Neural cell (in vitro differentiated cells): ENCODE measurements at regions not wholly inside any gene's neighbourhood (a gene's known extent, or its start where the extent isn't known, plus 50 kb on each side); places are given as distances from the start of the nearest gene placed in this dataset.

ENCODE experiments used
- H2AFZ ChIP-seq: fragments of 200-600, 300-800 bp; sonication (generic), shearing (Covaris generic); 2 replicates; pipeline ENCODE4 v1.6.0; 2014; ENCODE audit warnings: low read depth, mild to moderate bottlenecking, antibody characterized with exemption, low read length, moderate library complexity
- H3F3A ChIP-seq: fragments of 200-600 bp; shearing (Covaris generic); 2 replicates; pipeline ENCODE4 v1.6.1; 2016; ENCODE audit warnings: mild to moderate bottlenecking, moderate library complexity, mixed read lengths, antibody characterized with exemption, low read length; ENCODE audit not compliant: insufficient read depth, poor library complexity, severe bottlenecking
- H3K27ac ChIP-seq: fragments of 200-600, 300-800 bp; sonication (generic), shearing (Covaris generic); 2 replicates; pipeline ENCODE4 v1.5.1; 2014; ENCODE audit warnings: mild to moderate bottlenecking, low read length, moderate library complexity
- H3K27me3 ChIP-seq: fragments of 300-800, 200-600 bp; sonication (generic), shearing (Covaris generic); 2 replicates; pipeline ENCODE4 v1.6.0; 2014; ENCODE audit warnings: mild to moderate bottlenecking, low read depth, low read length, moderate library complexity; ENCODE audit not compliant: insufficient read depth
- H3K36me3 ChIP-seq: fragments of 300-800, 200-600 bp; sonication (generic), shearing (Covaris generic); 2 replicates; pipeline ENCODE4 v1.5.1; 2014; ENCODE audit warnings: mild to moderate bottlenecking, antibody characterized with exemption, low read length, moderate library complexity; ENCODE audit not compliant: insufficient read depth
- H3K4me2 ChIP-seq: fragments of 300-800, 200-600 bp; sonication (generic), shearing (Covaris generic); 2 replicates; pipeline ENCODE4 v1.6.0; 2014; ENCODE audit warnings: mild to moderate bottlenecking, low read length
- H3K4me3 ChIP-seq: fragments of 300-800, 200-600 bp; sonication (generic), shearing (Covaris generic); 2 replicates; pipeline ENCODE4 v1.5.1; 2014; ENCODE audit warnings: mild to moderate bottlenecking, low read length, moderate library complexity
- H3K79me2 ChIP-seq: fragments of 200-600 bp; shearing (Covaris generic); replicated peaks from 2 replicates; pipeline ENCODE4 v1.6.0; 2014; ENCODE audit warnings: mild to moderate bottlenecking, low read length, moderate library complexity; ENCODE audit not compliant: insufficient read depth
- H3K9ac ChIP-seq: fragments of 300-800, 200-600 bp; sonication (generic), shearing (Covaris generic); 2 replicates; pipeline ENCODE4 v1.6.1; 2016; ENCODE audit warnings: mild to moderate bottlenecking, low read length, mixed read lengths
- H3K9me2 ChIP-seq: fragments of 200-600 bp; shearing (Covaris generic); 2 replicates; pipeline ENCODE4 v1.6.1; 2016; ENCODE audit warnings: mild to moderate bottlenecking, low read length, mixed read lengths; ENCODE audit not compliant: insufficient read depth
- H3K9me3 ChIP-seq: fragments of 200-600, 300-800 bp; sonication (generic), shearing (Covaris generic); 2 replicates; pipeline ENCODE4 v1.6.1; 2016; ENCODE audit warnings: mild to moderate bottlenecking, mixed run types, low read length, moderate library complexity, mixed read lengths
- H4K20me1 ChIP-seq: fragments of 200-600 bp; shearing (Covaris generic); 2 replicates; pipeline ENCODE4 v1.6.1; 2016; ENCODE audit warnings: mild to moderate bottlenecking, mixed run types; ENCODE audit not compliant: insufficient read depth
- EP300 ChIP-seq: fragments of 450-650 bp; conservative IDR thresholded peaks from 2 replicates; pipeline ENCODE4 v1.6.1; 2014; ENCODE audit warnings: antibody characterized with exemption, mild to moderate bottlenecking, moderate library complexity; ENCODE audit not compliant: poor library complexity, severe bottlenecking
- EZH2 ChIP-seq: fragments of 200-600, 300-800 bp; shearing (Covaris generic), sonication (generic); IDR thresholded peaks from 2 replicates; pipeline ENCODE4 v1.6.1; 2014; ENCODE audit warnings: antibody characterized with exemption, low read length, borderline replicate concordance, mild to moderate bottlenecking; ENCODE audit not compliant: insufficient read depth, poor library complexity, severe bottlenecking
- MXI1 ChIP-seq: fragments of 450-650 bp; conservative IDR thresholded peaks from 2 replicates; pipeline ENCODE4 v1.6.1; 2014; ENCODE audit warnings: antibody characterized with exemption, mild to moderate bottlenecking; ENCODE audit not compliant: poor library complexity, severe bottlenecking
- POLR2AphosphoS5 ChIP-seq: IDR thresholded peaks from 2 replicates; pipeline ENCODE4 v1.6.1; 2012
- RAD21 ChIP-seq: fragments of 450-650 bp; conservative IDR thresholded peaks from 2 replicates; pipeline ENCODE4 v1.6.1; 2014; ENCODE audit warnings: antibody characterized with exemption, mild to moderate bottlenecking, moderate library complexity
- SMC3 ChIP-seq: fragments of 450-650 bp; conservative IDR thresholded peaks from 2 replicates; pipeline ENCODE4 v1.6.1; 2014; ENCODE audit warnings: antibody characterized with exemption, mild to moderate bottlenecking, moderate library complexity; ENCODE audit not compliant: poor library complexity
- TAF1 ChIP-seq: IDR thresholded peaks from 2 replicates; pipeline ENCODE4 v1.6.1; 2012; ENCODE audit warnings: low read depth
- TF ChIP-seq, protein P1 (sequence below): IDR thresholded peaks from 2 replicates; pipeline ENCODE4 v1.6.1; 2012; ENCODE audit warnings: borderline replicate concordance
- TF ChIP-seq, protein P2 (sequence below): fragments of 450-650 bp; IDR thresholded peaks from 2 replicates; pipeline ENCODE4 v1.5.1; 2014; ENCODE audit warnings: antibody characterized with exemption, mild to moderate bottlenecking, moderate library complexity; ENCODE audit not compliant: poor library complexity, severe bottlenecking

DNA sequence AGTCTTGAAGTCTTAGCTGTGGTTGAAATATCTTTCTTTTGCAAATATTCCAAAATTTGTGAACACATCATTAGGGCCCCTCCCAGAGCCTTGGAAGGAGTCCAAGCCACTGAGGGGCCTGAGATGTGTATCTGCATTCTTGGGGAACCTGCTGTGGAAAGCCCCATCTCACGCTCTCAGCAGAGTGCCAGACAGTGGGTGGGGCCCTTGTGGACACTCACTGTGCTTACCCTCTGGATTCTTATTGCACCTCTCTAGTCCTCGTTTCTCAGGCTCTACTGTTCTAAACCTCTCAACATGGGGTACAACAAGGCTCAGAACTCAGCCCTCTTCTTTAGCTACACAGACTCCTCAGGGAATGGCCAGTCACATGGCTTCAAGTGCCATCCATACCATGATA lies 416.2 kb upstream of the CDH4 start:
- no peak overlapping the region for H3K27ac ChIP-seq
- no peak overlapping the region for H3K9ac ChIP-seq
- no peak overlapping the region for H2AFZ ChIP-seq
- H3K79me2 ChIP-seq: no peaks in the 10 kb centered on the region
- H3F3A ChIP-seq: no peaks in the 10 kb centered on the region
- no peaks in the 10 kb centered on the region for H3K27me3 ChIP-seq
- no peak for TF ChIP-seq EP300
- TF ChIP-seq EZH2: no peak
- no peak for TF ChIP-seq TAF1
- TF ChIP-seq, protein P1, sequence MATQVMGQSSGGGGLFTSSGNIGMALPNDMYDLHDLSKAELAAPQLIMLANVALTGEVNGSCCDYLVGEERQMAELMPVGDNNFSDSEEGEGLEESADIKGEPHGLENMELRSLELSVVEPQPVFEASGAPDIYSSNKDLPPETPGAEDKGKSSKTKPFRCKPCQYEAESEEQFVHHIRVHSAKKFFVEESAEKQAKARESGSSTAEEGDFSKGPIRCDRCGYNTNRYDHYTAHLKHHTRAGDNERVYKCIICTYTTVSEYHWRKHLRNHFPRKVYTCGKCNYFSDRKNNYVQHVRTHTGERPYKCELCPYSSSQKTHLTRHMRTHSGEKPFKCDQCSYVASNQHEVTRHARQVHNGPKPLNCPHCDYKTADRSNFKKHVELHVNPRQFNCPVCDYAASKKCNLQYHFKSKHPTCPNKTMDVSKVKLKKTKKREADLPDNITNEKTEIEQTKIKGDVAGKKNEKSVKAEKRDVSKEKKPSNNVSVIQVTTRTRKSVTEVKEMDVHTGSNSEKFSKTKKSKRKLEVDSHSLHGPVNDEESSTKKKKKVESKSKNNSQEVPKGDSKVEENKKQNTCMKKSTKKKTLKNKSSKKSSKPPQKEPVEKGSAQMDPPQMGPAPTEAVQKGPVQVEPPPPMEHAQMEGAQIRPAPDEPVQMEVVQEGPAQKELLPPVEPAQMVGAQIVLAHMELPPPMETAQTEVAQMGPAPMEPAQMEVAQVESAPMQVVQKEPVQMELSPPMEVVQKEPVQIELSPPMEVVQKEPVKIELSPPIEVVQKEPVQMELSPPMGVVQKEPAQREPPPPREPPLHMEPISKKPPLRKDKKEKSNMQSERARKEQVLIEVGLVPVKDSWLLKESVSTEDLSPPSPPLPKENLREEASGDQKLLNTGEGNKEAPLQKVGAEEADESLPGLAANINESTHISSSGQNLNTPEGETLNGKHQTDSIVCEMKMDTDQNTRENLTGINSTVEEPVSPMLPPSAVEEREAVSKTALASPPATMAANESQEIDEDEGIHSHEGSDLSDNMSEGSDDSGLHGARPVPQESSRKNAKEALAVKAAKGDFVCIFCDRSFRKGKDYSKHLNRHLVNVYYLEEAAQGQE: no peak
- TF ChIP-seq, protein P2, sequence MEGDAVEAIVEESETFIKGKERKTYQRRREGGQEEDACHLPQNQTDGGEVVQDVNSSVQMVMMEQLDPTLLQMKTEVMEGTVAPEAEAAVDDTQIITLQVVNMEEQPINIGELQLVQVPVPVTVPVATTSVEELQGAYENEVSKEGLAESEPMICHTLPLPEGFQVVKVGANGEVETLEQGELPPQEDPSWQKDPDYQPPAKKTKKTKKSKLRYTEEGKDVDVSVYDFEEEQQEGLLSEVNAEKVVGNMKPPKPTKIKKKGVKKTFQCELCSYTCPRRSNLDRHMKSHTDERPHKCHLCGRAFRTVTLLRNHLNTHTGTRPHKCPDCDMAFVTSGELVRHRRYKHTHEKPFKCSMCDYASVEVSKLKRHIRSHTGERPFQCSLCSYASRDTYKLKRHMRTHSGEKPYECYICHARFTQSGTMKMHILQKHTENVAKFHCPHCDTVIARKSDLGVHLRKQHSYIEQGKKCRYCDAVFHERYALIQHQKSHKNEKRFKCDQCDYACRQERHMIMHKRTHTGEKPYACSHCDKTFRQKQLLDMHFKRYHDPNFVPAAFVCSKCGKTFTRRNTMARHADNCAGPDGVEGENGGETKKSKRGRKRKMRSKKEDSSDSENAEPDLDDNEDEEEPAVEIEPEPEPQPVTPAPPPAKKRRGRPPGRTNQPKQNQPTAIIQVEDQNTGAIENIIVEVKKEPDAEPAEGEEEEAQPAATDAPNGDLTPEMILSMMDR: no peak
- no peak for TF ChIP-seq RAD21
- TF ChIP-seq MXI1: no peak
- no peak for TF ChIP-seq POLR2AphosphoS5
- TF ChIP-seq SMC3: no peak
- no peaks in the 10 kb centered on the region for H3K36me3 ChIP-seq
- H3K4me3 ChIP-seq: no peak overlapping the region
- H4K20me1 ChIP-seq: no peaks in the 10 kb centered on the region
- H3K9me2 ChIP-seq: no peaks in the 10 kb centered on the region
- no peaks in the 10 kb centered on the region for H3K9me3 ChIP-seq
- no peak overlapping the region for H3K4me2 ChIP-seq

DNA sequence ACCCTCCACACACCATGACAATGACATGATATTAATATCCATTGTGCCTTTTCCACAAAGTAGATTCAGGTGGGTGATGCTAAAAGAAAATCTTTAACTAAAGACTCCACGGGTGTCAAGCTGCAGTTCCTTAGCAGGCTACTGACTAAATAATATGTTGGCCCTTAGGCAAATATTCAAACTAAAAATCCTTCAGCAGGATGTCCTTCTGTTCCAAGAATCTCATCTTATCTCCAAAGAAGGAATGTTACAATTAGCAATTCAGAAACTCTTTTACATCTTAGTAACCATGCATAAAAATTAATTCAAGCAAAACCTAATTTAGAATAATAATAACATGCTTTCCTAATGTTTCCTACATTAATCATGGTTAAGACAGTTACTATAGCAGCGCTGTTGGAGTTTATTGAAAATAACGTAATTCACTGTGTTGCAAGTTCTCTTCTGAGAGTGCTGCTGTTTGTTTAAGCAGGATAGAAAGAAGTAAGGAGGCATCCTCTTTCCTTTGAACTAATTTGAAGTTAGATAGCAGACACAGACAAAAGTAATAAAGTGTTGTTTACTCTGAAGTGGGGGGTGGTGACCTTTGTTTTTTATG lies 414.8 kb upstream of the CDH4 start:
- Histone ChIP-seq H3K9me2 (no peaks in the 10 kb centered on the region), H3F3A (no peaks in the 10 kb centered on the region), H3K4me3 (no peak overlapping the region), H3K79me2 (no peaks in the 10 kb centered on the region), H3K36me3 (no peaks in the 10 kb centered on the region), H3K9me3 (no peaks in the 10 kb centered on the region), H3K27ac (no peak overlapping the region), H3K9ac (no peak overlapping the region), H2AFZ (no peak overlapping the region), H4K20me1 (no peaks in the 10 kb centered on the region), H3K4me2 (no peak overlapping the region), H3K27me3 (no peaks in the 10 kb centered on the region)
- no peak for TF ChIP-seq SMC3
- no peak for TF ChIP-seq TAF1
- TF ChIP-seq EZH2: no peak
- TF ChIP-seq, protein P2: no peak
- TF ChIP-seq MXI1: no peak
- TF ChIP-seq EP300: no peak
- no peak for TF ChIP-seq POLR2AphosphoS5
- no peak for TF ChIP-seq RAD21
- TF ChIP-seq, protein P1: no peak
